ENCODE measurements at regions not wholly inside any gene's neighbourhood (a gene's known extent, or its start where the extent isn't known, plus 50 kb on each side); places are given as distances from the start of the nearest gene placed in this dataset.

DNA sequence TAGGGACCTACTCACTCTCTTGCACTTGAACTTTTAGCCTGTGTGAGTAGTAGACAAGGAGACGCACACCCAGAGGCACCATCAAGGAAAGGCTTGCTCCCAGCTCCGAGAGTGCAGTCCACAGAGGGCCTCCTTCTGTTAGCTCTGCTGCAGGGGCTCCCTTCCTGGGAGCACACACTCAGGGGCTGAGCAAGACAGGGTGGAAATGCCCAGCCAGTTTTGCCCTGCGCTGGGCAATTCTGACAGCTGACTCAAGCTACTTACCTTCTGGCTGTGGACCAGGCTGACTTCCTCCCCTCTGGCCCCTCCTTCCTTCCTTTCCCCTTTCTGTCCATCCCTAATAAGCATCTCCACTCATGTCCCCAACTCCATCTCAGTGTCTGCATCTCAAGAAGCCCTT, 449.1 kb downstream of the PTPRU start:
- TF ChIP-seq RAD21 (conservative IDR thresholded peaks at IDR 0.05) (no peak), EZH2 (IDR thresholded peaks at IDR 0.05; ENCODE audit: borderline replicate concordance, insufficient read depth, low read length, poor library complexity, severe bottlenecking) (no peak), POLR2AphosphoS5 (IDR thresholded peaks at IDR 0.05) (no peak), EP300 (conservative IDR thresholded peaks at IDR 0.05; ENCODE audit: poor library complexity, severe bottlenecking) (no peak)
- TF ChIP-seq, protein P1, sequence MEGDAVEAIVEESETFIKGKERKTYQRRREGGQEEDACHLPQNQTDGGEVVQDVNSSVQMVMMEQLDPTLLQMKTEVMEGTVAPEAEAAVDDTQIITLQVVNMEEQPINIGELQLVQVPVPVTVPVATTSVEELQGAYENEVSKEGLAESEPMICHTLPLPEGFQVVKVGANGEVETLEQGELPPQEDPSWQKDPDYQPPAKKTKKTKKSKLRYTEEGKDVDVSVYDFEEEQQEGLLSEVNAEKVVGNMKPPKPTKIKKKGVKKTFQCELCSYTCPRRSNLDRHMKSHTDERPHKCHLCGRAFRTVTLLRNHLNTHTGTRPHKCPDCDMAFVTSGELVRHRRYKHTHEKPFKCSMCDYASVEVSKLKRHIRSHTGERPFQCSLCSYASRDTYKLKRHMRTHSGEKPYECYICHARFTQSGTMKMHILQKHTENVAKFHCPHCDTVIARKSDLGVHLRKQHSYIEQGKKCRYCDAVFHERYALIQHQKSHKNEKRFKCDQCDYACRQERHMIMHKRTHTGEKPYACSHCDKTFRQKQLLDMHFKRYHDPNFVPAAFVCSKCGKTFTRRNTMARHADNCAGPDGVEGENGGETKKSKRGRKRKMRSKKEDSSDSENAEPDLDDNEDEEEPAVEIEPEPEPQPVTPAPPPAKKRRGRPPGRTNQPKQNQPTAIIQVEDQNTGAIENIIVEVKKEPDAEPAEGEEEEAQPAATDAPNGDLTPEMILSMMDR (IDR thresholded peaks at IDR 0.05; ENCODE audit: poor library complexity, severe bottlenecking), result no peak
- TF ChIP-seq, protein P2, sequence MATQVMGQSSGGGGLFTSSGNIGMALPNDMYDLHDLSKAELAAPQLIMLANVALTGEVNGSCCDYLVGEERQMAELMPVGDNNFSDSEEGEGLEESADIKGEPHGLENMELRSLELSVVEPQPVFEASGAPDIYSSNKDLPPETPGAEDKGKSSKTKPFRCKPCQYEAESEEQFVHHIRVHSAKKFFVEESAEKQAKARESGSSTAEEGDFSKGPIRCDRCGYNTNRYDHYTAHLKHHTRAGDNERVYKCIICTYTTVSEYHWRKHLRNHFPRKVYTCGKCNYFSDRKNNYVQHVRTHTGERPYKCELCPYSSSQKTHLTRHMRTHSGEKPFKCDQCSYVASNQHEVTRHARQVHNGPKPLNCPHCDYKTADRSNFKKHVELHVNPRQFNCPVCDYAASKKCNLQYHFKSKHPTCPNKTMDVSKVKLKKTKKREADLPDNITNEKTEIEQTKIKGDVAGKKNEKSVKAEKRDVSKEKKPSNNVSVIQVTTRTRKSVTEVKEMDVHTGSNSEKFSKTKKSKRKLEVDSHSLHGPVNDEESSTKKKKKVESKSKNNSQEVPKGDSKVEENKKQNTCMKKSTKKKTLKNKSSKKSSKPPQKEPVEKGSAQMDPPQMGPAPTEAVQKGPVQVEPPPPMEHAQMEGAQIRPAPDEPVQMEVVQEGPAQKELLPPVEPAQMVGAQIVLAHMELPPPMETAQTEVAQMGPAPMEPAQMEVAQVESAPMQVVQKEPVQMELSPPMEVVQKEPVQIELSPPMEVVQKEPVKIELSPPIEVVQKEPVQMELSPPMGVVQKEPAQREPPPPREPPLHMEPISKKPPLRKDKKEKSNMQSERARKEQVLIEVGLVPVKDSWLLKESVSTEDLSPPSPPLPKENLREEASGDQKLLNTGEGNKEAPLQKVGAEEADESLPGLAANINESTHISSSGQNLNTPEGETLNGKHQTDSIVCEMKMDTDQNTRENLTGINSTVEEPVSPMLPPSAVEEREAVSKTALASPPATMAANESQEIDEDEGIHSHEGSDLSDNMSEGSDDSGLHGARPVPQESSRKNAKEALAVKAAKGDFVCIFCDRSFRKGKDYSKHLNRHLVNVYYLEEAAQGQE (IDR thresholded peaks at IDR 0.05; ENCODE audit: borderline replicate concordance), result no peak

Measured in neural cell (in vitro differentiated cells).